ENCODE measurements at regions not wholly inside any gene's neighbourhood (a gene's known extent, or its start where the extent isn't known, plus 50 kb on each side); places are given as distances from the start of the nearest gene placed in this dataset.

GRCh38 chr4:28776004-28776403 is 1915.4 kb downstream of the STIM2 start (continued):
- TF ChIP-seq CREB1 (CRISPR knock-in tag; IDR thresholded peaks at IDR 0.05; ENCODE audit: low read depth) (no peak), ZNF462 (CRISPR knock-in tag; IDR thresholded peaks at IDR 0.05) (no peak), POLR2AphosphoS5 (IDR thresholded peaks at IDR 0.05; ENCODE audit: low read depth) (no peak), NANOG (IDR thresholded peaks at IDR 0.05; ENCODE audit: borderline replicate concordance) (no peak)
- TF ChIP-seq, protein P1, sequence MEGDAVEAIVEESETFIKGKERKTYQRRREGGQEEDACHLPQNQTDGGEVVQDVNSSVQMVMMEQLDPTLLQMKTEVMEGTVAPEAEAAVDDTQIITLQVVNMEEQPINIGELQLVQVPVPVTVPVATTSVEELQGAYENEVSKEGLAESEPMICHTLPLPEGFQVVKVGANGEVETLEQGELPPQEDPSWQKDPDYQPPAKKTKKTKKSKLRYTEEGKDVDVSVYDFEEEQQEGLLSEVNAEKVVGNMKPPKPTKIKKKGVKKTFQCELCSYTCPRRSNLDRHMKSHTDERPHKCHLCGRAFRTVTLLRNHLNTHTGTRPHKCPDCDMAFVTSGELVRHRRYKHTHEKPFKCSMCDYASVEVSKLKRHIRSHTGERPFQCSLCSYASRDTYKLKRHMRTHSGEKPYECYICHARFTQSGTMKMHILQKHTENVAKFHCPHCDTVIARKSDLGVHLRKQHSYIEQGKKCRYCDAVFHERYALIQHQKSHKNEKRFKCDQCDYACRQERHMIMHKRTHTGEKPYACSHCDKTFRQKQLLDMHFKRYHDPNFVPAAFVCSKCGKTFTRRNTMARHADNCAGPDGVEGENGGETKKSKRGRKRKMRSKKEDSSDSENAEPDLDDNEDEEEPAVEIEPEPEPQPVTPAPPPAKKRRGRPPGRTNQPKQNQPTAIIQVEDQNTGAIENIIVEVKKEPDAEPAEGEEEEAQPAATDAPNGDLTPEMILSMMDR (conservative IDR thresholded peaks at IDR 0.05; ENCODE audit: low read depth in 2 of 2): no peak

- Histone ChIP-seq H3K79me2 (replicated peaks; ENCODE audit: insufficient read depth) (no peaks in the 10 kb centered on the region), H3K9me2 (ENCODE audit: insufficient read depth) (no peaks in the 10 kb centered on the region; the same call in 1 of the 2 replicates), H3K4me1 (ENCODE audit: insufficient read depth) (no peaks in the 10 kb centered on the region), H2AFZ (no peak overlapping the region), H3K36me3 (ENCODE audit: insufficient read depth) (no peaks in the 10 kb centered on the region), H4K20me1 (replicated peaks; ENCODE audit: insufficient read depth) (no peaks in the 10 kb centered on the region), H3F3A (replicated peaks; ENCODE audit: low read depth) (no peaks in the 10 kb centered on the region), H3K4me2 (no peak overlapping the region), H3K27me3 (ENCODE audit: insufficient read depth) (no peaks in the 10 kb centered on the region), H3K27ac (ENCODE audit: low read depth) (no peak overlapping the region), H3K4me3 (no peak overlapping the region)
- DNase-seq (ENCODE audit: low spot score) (no peak), ATAC-seq (no peak)
- Mint-ChIP-seq H3K4me3 (no peak overlapping the region), H3K36me3 (ENCODE audit: low read depth) (no peaks in the 10 kb centered on the region), H3K4me1 (no peaks in the 10 kb centered on the region), H3K9me3 (no peaks in the 10 kb centered on the region), H3K27ac (no peak overlapping the region), H3K27me3 (ENCODE audit: insufficient read depth, low read depth, poor library complexity) (no peaks in the 10 kb centered on the region)
- TF ChIP-seq CREB1 (CRISPR knock-in tag; IDR thresholded peaks at IDR 0.05; ENCODE audit: low read depth) (no peak), ZNF114 (CRISPR knock-in tag; IDR thresholded peaks at IDR 0.05) (no peak), JUNB (IDR thresholded peaks at IDR 0.05; ENCODE audit: unreplicated experiment) (no peak), STAT1 (IDR thresholded peaks at IDR 0.05; ENCODE audit: unreplicated experiment) (no peak)
- TF ChIP-seq, protein P1 (conservative IDR thresholded peaks at IDR 0.05; ENCODE audit: low read depth in 2 of 2): no peak
These were observed 1923.5 kb downstream of the STIM2 start for GRCh38 chr4:28784188-28784587.
